Activated naive CD4-positive, alpha-beta T cell treated with Interleukin-2 at 50 U/mL for 16 hours (primary cell): ENCODE measurements at regions not wholly inside any gene's neighbourhood (a gene's known extent, or its start where the extent isn't known, plus 50 kb on each side); places are given as distances from the start of the nearest gene placed in this dataset.
"Not testable (repeated sequence)": the region's sequence is repeated elsewhere in the genome, so short reads cannot be mapped to it uniquely, and the experiment has no call there.

ENCODE experiments used
- DNase-seq: peaks from one replicate; pipeline ENCODE4 v3.0.0-alpha.2; 2020

DNA sequence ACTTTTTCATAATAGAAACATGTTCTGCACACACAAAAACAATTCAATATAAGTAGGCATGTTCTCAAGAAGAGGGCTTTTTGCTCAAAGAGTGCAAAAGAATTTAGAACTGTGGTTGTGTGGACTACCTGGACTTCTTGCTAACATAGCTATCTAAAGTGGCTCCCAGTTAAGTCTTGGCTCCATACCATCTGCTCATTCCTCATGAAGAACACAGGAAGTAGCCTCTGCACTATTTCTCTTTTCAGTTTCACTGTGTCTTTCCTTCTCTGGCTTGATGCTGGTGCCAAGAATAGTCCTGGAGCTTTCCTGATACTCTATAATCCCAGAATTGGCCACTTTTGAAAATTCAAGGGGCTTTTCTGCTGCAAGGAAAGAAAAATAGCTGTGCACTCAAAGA is 127.4 kb downstream of the CCER1 start:
- no peak for DNase-seq

- DNase-seq: no peak
Observed at GRCh38 chr12:90826036-90826435, 128.9 kb downstream of the CCER1 start.

DNA sequence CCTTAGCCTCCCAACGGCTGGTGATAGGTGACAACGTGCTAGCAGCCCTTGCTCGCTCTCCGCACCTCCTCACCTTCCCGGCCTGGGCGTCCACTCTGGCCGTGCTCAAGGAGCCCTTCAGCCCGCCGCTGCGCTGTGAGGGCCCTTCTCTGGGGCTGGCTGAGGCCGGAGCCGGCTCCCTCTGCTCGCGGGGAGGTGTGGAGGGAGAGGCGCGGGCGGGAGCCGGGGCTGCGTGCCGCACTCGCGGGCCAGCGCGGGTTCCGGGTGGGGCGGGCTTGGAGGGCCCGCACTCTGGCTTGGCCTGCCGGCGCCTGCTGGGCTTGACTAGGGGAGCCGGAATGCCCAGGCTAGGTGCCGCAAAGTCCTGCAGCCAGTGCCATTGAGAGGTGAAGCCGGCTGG is 131.1 kb downstream of the CCER1 start:
- DNase-seq: no peak

GRCh38 chr12:90819709-90820108 is 135.3 kb downstream of the CCER1 start:
- no peak for DNase-seq

DNA sequence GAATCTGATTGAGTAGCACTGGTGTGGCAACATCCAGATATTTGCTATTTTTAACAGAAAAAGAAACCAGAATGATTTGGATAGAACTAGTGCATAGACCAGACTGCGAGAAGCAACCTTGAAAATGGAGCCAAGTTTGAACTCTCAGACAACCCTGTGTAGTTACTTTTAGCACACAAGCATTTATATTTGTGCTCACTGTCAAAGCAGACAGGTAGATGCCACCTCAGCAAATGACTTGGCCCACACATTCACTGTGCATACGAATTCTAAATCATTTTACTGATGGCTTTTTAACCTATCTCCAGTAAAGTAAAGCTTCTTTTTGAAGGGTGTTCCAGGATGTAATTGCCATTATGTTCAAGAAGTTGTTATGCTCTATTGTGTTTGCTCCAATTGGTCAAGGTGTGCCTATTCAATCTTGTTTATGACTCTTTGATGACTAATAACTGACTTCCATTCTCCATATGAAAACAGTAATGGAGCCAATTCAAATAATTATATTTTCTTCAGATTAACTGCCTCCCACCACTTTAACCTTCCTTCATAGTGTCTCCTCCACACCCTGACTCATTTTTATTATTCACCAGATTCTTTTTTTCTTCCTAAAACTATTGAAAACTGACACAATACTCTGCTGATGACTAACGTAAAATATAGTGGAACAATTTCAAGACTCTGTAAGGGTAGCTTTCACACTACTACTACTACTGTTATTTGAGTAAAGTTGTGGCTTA is 138.5 kb downstream of the CCER1 start:
- no peak for DNase-seq

- no peak for DNase-seq
Observed at GRCh38 chr12:90809940-90810339, 145.0 kb downstream of the CCER1 start.

GRCh38 chr12:90808568-90808967 is 146.4 kb downstream of the CCER1 start:
- no peak for DNase-seq

- no peak for DNase-seq
Observed at GRCh38 chr12:90802727-90803126, 152.2 kb downstream of the CCER1 start.

DNA sequence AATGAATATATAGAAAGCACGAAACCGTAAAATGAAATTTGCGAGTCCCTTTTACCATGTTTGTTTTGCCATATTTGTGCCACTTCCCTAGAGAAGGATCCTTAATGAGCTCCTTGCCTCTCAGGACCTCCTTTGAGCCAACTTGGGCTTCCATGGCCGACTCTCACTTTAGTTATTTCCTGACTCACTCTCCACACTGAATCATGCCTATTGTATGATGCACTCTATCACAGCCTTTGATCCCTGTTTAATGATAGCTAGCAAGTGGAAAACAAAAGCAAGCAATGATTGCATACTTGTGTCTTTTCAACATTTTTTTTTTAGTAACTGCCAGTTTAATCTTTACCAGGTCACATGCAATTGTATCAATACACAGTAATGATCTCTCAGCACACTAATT is 153.2 kb downstream of the CCER1 start:
- no peak for DNase-seq

GRCh38 chr12:90794212-90794611 is 160.8 kb downstream of the CCER1 start:
- no peak for DNase-seq

DNA sequence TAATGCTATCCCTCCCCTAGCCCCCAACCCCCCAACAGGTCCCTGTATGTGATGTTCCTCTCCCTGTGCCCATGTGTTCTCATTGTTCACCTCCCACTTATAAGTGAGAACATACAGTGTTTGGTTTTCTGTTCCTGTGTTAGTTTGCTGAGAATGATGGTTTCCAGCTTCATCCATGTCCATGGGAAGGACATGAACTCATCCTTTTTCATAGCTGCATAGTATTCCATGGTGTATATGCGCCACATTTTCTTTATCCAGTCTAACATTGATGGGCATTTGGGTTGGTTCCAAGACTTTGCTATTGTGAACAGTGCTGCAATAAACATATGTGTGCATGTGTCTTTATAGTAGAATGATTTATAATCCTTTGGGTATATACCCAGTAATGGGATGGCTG is 162.3 kb downstream of the CCER1 start:
- DNase-seq: not testable (repeated sequence)

DNA sequence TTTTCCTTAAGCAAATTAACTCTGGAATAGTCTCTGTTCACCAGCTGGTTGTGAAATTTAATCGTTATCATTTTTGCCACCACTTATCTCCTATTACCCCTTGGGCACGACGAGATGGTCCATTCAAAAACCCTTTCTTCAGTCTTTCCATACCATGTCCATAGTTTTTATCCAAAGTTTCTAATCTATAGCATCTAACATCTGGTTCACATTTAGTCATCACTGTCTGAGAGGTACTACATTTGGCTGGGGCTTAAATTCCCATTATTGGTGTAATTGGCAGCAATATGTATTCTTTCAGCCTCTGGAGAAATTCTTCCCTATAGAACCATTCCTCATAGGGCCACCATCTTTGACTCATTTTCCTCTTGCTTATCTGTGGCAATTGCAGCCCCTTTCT is 163.5 kb downstream of the CCER1 start:
- DNase-seq: no peak

- no peak for DNase-seq
Observed at GRCh38 chr12:90790747-90791146, 164.2 kb downstream of the CCER1 start.

DNA sequence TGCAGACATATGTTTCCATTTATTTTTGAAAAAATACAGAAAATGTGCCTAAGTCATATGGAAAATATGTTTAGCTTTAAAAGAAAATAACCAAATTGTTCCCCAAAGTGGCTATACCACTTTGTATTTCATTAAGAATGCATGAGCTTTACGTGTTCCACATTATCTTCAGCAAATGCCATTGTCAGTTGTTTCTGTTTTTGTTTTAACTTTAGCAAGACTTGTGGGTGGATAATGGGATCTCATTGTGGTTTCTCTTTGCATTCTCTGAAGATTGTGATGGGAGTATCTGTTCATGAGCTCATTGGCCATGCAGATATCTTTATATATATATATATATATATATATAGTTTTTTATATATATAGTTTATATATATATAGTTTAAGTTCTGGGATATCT is 181.5 kb downstream of the CCER1 start:
- no peak for DNase-seq

DNA sequence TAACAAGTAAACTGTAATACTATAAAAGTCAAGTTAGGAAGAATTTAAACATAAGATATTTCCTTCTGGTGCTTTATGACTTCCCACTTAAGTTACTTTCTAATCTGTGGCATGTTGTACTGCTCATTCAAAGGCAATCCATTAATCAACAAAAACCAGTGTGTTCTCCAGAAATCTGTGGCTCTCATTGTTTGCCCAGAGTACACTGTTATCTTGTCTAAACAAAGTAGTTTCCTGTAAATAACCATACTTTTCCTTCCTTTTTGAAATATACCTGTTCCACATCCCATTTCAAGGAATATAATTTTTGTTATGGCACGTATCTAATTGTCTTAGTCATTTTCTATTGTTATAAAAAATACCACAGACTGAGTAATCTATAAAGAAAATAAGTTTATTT is 184.1 kb downstream of the CCER1 start:
- DNase-seq: no peak

GRCh38 chr12:90757957-90758356 is 197.0 kb downstream of the CCER1 start:
- no peak for DNase-seq

DNA sequence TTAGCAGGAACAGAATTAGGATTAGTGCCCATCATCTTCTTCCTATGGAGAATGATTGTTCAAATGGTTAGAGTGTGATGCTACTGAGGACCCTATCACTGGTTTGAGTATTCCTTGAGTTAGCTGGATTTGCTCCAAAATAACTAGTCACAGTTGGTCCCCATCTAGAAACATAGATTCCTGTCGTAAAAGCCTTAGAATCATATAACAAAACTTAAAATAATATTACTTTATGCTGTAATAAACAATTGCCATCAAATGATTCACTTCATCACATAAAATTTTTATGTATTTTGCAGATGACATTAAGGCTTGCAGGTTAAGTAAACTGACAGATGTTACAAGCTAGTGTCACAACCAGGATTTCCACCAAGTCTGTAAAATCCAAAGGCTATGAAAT is 209.8 kb downstream of the CCER1 start:
- DNase-seq: no peak

- DNase-seq: no peak
Observed at GRCh38 chr12:90741611-90742010, 213.4 kb downstream of the CCER1 start.

DNA sequence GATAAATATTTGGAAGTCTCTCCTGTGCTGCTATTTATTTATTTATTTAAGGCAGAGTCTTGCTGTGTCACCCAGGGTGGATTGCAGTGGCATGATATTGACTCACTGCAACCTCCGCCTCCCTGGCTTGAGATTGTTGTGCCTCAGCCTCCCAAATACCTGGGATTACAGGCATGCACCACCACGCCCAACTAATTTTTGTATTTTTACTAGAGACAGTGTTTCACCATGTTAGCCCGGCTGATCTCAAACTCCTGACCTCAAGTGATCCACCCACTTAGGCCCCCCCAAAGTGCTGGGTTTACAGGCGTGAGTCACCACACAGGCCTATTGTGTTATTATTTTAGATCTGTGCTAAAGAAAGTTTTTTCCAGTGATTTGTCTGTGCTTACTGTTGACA is 225.2 kb downstream of the CCER1 start:
- no peak for DNase-seq

DNA sequence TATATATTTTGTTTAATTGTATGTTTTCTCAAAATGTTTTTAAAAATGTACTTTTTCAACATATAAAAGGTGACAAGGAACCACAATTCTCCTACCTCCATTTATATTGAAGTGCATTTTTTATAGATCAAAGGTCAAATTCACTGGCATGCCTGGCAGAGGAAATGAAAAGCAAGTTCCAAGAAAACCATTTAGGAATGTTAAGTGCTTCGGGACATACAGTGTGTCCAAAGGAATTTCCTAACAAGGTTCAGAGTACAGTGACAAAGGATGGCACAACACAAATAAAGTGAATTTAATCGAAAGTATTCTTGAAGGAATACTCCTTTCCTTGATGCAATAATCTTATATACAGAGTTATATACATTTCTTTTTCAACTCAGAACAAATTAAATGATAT is 242.3 kb downstream of the CCER1 start:
- no peak for DNase-seq

GRCh38 chr12:90710711-90711110 is 244.3 kb downstream of the CCER1 start:
- no peak for DNase-seq

DNA sequence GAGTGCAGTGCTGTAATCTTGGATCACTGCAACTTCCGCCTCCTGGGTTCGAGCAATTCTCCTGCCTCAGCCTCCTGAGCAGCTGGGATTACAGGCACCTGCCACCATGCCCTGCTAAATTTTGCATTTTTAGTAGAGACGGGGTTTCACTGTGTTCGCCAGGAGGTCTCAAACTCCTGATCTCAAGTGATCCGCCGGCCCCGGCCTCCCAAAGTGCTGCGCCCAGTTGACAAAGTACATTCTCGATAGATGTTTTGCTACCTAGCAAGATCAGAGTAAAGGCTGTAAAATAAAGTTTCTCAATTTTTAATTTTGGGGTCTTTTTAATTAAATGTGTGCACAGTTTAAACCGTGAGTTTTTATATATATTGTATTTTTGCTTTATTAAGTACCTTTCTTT is 248.9 kb downstream of the CCER1 start:
- DNase-seq: no peak

- DNase-seq: no peak
Observed at GRCh38 chr12:90695415-90695814, 259.6 kb downstream of the CCER1 start.

DNA sequence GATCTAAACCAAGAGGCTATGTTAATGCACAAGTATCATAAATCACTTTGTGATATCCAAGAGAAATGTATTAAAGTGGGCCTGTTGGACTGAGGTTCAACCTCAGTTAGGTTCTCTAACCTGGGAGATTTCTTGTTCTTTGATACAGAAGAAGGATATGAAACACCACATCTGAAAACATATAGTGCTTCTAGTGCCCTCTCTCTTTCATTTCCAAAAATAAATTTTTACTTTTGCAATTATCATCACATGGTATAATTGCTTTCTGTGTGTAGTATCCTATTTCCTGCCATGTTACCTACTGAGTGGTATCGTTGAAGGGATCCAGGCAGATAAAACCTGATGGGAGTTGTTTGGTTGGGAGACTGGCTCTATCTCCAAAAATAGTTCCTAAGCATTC is 264.9 kb downstream of the CCER1 start:
- no peak for DNase-seq

DNA sequence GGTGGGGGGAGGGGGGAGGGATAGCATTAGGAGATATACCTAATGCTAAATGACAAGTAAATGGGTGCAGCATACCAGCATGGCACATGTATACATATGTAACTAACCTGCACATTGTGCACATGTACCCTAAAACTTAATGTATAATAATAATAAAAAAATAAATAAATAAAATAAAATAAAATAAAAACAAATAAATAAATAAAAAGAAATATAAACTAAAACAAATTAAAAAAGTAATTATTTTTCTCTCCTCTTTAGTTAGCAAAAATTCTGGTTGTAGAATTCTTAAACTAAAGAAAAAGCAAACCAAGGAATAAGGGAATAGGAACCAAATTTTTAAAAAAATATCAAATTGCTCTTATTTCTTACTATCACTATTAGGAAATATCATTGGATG is 267.3 kb downstream of the CCER1 start:
- DNase-seq: not testable (repeated sequence)

DNA sequence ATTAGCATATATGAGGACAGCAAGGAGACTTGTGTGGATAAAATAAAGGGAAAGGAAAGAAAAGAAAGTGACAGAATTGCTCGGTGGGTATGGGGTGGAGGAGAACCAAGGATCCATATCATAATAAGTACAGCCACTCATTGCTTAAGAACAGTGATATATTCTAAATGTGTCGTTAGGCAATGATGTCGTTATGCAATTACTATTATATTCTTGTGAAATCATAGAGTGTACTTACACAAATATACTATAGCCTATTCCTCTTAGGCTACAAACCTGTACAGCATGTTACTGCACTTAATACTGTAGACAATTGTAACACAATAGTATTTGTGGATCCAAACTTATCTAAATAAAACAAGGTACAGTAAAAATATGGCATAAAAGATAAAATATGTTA is 271.1 kb downstream of the CCER1 start:
- DNase-seq: no peak
